ENCODE measurements at regions not wholly inside any gene's neighbourhood (a gene's known extent, or its start where the extent isn't known, plus 50 kb on each side); places are given as distances from the start of the nearest gene placed in this dataset.
A peak's percentile ranks its signal among the peaks of the same experiment; 100 is the strongest.

DNA sequence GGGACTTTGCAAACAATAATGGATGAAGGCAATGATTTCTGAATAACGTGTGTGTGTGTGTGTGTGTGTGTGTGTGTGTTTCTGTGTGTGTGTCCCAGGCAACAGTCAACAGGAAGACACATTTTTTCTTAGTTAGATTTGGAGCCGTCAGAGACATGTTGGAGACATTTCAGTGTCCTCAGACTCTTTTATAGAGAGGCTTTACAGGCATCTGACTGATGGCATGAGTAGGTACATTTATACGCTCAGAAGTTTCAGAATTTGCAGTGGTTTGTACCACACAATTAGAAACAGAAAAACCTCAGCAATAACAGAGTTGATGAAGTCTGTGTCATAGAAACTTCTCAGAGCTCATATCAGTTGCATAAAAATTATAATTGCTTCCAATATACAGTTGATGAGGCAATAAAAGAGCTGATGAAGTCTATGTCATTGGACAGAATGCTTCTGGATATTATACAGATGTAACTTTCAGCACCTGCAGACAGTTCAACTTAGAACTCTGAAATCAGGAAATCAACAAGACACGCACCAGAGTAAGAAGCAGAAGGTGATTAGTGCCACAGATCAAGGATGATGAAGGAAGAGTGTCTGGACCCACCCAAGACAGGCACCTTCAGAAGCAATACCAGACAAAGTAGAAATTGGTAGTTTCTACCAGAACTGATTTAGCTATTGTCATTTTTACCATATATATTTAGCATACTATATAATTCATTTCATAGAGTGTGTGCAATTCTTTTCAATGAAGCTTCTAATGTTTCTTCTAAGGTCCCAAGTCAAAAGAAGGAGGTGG, 104.5 kb upstream of the LYZL1 start:
- Histone ChIP-seq H3K27me3 (ENCODE audit: control insufficient read depth, insufficient read depth, low read length) (peaks cover 2% of the 10 kb centered on the region), H3K4me3 (ENCODE audit: low read depth, low read length) (no peak overlapping the region), H3K36me3 (ENCODE audit: control insufficient read depth, insufficient read depth, low read length) (no peaks in the 10 kb centered on the region)
- TF ChIP-seq, protein P1, sequence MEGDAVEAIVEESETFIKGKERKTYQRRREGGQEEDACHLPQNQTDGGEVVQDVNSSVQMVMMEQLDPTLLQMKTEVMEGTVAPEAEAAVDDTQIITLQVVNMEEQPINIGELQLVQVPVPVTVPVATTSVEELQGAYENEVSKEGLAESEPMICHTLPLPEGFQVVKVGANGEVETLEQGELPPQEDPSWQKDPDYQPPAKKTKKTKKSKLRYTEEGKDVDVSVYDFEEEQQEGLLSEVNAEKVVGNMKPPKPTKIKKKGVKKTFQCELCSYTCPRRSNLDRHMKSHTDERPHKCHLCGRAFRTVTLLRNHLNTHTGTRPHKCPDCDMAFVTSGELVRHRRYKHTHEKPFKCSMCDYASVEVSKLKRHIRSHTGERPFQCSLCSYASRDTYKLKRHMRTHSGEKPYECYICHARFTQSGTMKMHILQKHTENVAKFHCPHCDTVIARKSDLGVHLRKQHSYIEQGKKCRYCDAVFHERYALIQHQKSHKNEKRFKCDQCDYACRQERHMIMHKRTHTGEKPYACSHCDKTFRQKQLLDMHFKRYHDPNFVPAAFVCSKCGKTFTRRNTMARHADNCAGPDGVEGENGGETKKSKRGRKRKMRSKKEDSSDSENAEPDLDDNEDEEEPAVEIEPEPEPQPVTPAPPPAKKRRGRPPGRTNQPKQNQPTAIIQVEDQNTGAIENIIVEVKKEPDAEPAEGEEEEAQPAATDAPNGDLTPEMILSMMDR (IDR thresholded peaks at IDR 0.05; ENCODE audit: insufficient read depth, low read depth, low read length), result no peak
- POLR2A ChIA-PET, result no interaction called here
- no peak for DNase-seq (ENCODE audit: low read depth)
- CTCF ChIA-PET, result interaction anchor here (0.6 to 1.1 kb wide), 3 partner anchors 11 to 1088 kb away, joined by 3 to 4 read pairs (median 3); no protein-coding TSS in a partner anchor

DNA sequence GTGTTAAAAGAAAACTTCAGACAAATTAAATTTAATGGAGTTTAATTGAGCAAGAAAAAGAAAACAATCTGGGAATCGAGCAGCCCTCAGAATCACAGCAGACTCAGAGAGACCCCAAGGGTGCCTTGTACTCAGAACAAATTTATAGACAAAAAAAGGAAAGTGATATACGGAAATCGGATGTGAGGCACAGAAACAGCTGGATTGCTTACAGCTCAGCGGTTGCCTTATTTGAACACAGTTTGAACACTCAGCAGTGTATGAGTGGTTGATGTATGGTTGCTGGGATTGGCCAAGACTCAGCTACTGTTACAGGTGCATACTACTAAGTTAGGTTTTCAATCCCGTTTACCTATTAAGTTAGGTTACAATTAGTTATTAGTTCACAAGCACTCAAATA, 103.8 kb upstream of the LYZL1 start:
- no peaks in the 10 kb centered on the region for H3K36me3 ChIP-seq (ENCODE audit: control insufficient read depth, insufficient read depth, low read length)
- H3K27me3 ChIP-seq (ENCODE audit: control insufficient read depth, insufficient read depth, low read length), result peaks cover 2% of the 10 kb centered on the region
- no peak overlapping the region for H3K4me3 ChIP-seq (ENCODE audit: low read depth, low read length)
- TF ChIP-seq, protein P1 (IDR thresholded peaks at IDR 0.05; ENCODE audit: insufficient read depth, low read depth, low read length), result no peak
- no peak for DNase-seq (ENCODE audit: low read depth)
- ChIA-PET CTCF (interaction anchor here (0.6 to 1.1 kb wide), 4 partner anchors 8 to 1087 kb away, joined by 3 to 4 read pairs (median 3); no protein-coding TSS in a partner anchor), POLR2A (no interaction called here)

GRCh38 chr10:29186221-29186620, 102.6 kb upstream of the LYZL1 start:
- H3K36me3 ChIP-seq (ENCODE audit: control insufficient read depth, insufficient read depth, low read length), result no peaks in the 10 kb centered on the region
- no peaks in the 10 kb centered on the region for H3K27me3 ChIP-seq (ENCODE audit: control insufficient read depth, insufficient read depth, low read length)
- no peak for DNase-seq (ENCODE audit: low read depth)
- ChIA-PET CTCF (interaction anchor here (1.3 kb wide), 1 partner anchor 28 kb away, joined by 4 read pairs; no protein-coding TSS in a partner anchor), POLR2A (interaction anchor here (0.6 kb wide), 1 partner anchor 22 kb away, joined by 3 read pairs; no protein-coding TSS in a partner anchor)
- TF ChIP-seq, protein P1 (IDR thresholded peaks at IDR 0.05; ENCODE audit: insufficient read depth, low read depth, low read length), result no peak
- H3K4me3 ChIP-seq (ENCODE audit: low read depth, low read length), result no peak overlapping the region

DNA sequence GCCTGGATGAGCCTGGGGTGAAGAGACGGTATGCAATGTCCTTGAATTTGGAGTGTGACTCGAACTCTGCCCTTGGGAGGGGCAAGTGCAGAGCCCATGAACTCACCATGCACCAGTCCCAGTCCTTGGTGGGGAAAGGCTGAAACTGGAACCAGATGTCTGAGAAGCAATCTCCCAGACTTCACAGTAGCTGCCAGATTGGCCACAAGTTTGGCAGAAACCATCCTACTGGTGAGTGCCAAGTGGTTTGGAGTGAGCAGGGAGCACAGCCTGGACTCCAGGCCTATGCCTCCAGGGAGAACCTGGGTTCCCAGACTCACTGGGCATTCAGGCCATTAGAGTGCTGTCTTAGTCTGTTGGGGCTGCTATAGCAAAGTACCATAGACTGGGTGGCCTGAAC, 99.6 kb upstream of the LYZL1 start:
- ChIA-PET POLR2A (no interaction called here), CTCF (interaction anchor here (1.5 kb wide), 1 partner anchor 13 kb away, joined by 4 read pairs; no protein-coding TSS in a partner anchor)
- DNase-seq (ENCODE audit: low read depth), result peak; percentile 5

DNA sequence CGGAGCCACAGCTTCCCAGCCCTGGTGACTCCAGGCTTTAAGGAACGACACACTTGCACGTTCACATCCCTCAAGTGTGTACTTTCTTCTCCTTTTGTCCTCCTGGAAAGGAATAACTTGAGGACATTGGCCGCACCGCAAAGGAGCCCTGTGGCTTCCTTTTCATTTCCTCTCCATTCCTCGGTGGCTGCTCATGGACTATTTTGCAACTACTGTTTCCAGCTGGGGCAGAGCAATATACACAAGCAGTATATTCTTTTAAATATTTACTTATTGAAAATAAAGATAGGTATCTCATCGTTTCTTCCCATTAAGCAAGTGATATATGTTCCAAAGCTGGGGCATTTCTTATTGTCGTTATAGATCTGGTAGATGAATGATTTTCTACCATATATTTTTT, 97.2 kb upstream of the LYZL1 start:
- CTCF ChIA-PET, result interaction anchor here (0.6 to 1.2 kb wide), 2 partner anchors 8 to 60 kb away, joined by 3 to 4 read pairs; no protein-coding TSS in a partner anchor
- DNase-seq (ENCODE audit: low read depth), result no peak
- Histone ChIP-seq H3K36me3 (ENCODE audit: control insufficient read depth, insufficient read depth, low read length) (no peaks in the 10 kb centered on the region), H3K4me3 (ENCODE audit: low read depth, low read length) (no peak overlapping the region), H3K27me3 (ENCODE audit: control insufficient read depth, insufficient read depth, low read length) (no peaks in the 10 kb centered on the region; the same call in none of the 2 replicates)
- TF ChIP-seq, protein P1 (IDR thresholded peaks at IDR 0.05; ENCODE audit: insufficient read depth, low read depth, low read length), result no peak
- POLR2A ChIA-PET, result no interaction called here

More for the DNA sequence above, 99.6 kb upstream of the LYZL1 start:
- Histone ChIP-seq H3K4me3 (ENCODE audit: low read depth, low read length) (no peak overlapping the region), H3K36me3 (ENCODE audit: control insufficient read depth, insufficient read depth, low read length) (no peaks in the 10 kb centered on the region), H3K27me3 (ENCODE audit: control insufficient read depth, insufficient read depth, low read length) (no peaks in the 10 kb centered on the region; the same call in 1 of the 2 replicates)
- TF ChIP-seq, protein P1 (IDR thresholded peaks at IDR 0.05; ENCODE audit: insufficient read depth, low read depth, low read length), result no peak

Measured in BJ (cell line).